ENCODE measurements at regions not wholly inside any gene's neighbourhood (a gene's known extent, or its start where the extent isn't known, plus 50 kb on each side); places are given as distances from the start of the nearest gene placed in this dataset.

DNA sequence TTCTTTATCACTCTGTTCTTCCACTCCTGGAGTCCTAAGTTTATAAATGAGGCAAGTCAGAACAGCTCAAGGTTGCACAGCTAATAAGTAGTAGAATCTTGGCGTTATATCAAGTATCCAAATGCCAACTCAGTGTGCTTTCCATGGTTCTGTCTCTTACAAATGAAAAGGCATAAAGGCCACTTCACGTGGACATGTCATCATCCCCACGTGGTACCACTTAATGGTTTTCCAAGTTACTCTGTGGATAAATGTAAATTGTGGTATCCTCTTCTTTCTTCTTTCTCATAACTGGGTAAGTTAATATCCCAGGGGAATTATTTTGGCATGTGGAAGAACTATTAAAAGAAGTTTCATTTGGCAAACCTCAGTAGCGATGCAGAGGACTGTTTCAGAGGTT lies 131.5 kb upstream of the L3MBTL4 start:
- no peaks in the 10 kb centered on the region for H3K9me3 ChIP-seq
- no peak overlapping the region for H3K27ac ChIP-seq
- intact Hi-C loops (cut with DNase I; ENCODE audit: low total_unique reads): loop anchor here (10.0 kb wide), 1 partner anchor 339 kb away; no protein-coding TSS in a partner anchor
- no peaks in the 10 kb centered on the region for H3K4me1 ChIP-seq
- H3K4me3 ChIP-seq: no peak overlapping the region
- H3K27me3 ChIP-seq: no peaks in the 10 kb centered on the region
- no peak for DNase-seq
- TF ChIP-seq, protein P1, sequence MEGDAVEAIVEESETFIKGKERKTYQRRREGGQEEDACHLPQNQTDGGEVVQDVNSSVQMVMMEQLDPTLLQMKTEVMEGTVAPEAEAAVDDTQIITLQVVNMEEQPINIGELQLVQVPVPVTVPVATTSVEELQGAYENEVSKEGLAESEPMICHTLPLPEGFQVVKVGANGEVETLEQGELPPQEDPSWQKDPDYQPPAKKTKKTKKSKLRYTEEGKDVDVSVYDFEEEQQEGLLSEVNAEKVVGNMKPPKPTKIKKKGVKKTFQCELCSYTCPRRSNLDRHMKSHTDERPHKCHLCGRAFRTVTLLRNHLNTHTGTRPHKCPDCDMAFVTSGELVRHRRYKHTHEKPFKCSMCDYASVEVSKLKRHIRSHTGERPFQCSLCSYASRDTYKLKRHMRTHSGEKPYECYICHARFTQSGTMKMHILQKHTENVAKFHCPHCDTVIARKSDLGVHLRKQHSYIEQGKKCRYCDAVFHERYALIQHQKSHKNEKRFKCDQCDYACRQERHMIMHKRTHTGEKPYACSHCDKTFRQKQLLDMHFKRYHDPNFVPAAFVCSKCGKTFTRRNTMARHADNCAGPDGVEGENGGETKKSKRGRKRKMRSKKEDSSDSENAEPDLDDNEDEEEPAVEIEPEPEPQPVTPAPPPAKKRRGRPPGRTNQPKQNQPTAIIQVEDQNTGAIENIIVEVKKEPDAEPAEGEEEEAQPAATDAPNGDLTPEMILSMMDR (IDR thresholded peaks at IDR 0.05): no peak
- H3K36me3 ChIP-seq: no peaks in the 10 kb centered on the region

DNA sequence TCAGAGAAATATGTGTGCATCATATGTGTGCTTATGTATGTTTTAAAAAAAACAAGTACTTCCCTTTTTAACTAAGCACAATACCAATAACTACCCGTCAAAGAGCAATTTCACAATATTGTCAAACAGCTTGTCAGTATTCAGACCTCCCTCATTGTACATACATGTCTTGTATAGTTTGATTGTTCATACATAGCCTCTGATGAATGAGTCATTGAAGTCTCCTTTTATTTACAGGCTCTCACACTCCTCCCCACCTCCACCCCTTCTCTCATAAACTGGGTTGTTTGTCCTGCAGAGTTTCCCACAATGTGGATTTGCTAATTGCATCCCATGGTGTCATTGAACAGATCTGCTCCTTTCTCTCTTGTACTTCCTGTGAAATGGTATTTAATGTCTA lies 132.8 kb upstream of the L3MBTL4 start:
- no peaks in the 10 kb centered on the region for H3K27me3 ChIP-seq
- H3K27ac ChIP-seq: no peak overlapping the region
- no peaks in the 10 kb centered on the region for H3K4me1 ChIP-seq
- no peaks in the 10 kb centered on the region for H3K9me3 ChIP-seq
- H3K4me3 ChIP-seq: no peak overlapping the region
- H3K36me3 ChIP-seq: no peaks in the 10 kb centered on the region
- intact Hi-C loops (cut with DNase I; ENCODE audit: low total_unique reads): loop anchor here (10.0 kb wide), 1 partner anchor 337 kb away; no protein-coding TSS in a partner anchor
- no peak for DNase-seq
- TF ChIP-seq, protein P1 (IDR thresholded peaks at IDR 0.05): no peak

DNA sequence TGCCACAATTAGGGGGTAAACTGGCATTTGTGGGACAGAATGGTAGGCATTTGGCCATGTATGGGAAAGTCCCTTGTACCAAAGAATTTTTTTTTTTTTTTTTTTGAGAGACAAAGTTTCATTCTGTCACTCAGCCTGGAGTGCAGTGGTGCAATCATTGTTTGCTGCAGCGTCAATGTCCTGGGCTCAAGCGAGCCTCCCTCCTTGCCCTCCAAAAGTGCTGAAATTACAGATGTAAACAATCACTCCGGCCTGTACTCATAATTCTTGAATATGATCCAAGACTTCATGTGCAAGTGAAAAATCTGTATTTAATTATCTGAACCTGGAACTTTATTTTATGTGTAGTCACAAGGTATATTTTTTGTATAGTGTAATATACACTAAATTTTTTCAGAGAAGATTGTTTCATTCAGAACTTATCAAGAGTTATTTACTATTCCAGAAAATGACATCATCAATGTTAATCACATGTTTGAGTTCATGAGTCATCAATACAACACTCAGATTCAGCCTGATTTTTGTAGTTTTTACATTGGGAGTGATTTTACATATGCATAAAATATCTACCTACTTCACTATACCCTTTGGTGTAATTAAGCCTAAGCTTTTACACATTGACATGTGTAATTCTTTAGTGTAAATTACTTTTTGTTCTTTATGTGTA lies 138.7 kb upstream of the L3MBTL4 start:
- DNase-seq: no peak
- H3K4me1 ChIP-seq: no peaks in the 10 kb centered on the region
- H3K27me3 ChIP-seq: no peaks in the 10 kb centered on the region
- no peak overlapping the region for H3K27ac ChIP-seq
- H3K9me3 ChIP-seq: no peaks in the 10 kb centered on the region
- no peaks in the 10 kb centered on the region for H3K36me3 ChIP-seq
- H3K4me3 ChIP-seq: no peak overlapping the region
- intact Hi-C loops (cut with DNase I; ENCODE audit: low total_unique reads): no loop called here
- TF ChIP-seq, protein P1 (IDR thresholded peaks at IDR 0.05): no peak

GRCh38 chr18:6557057-6557769 lies 142.5 kb upstream of the L3MBTL4 start:
- peak in 1 of 2 donors; percentile 28 for DNase-seq
- Histone ChIP-seq H3K36me3 (no peaks in the 10 kb centered on the region), H3K27ac (no peak overlapping the region), H3K27me3 (no peaks in the 10 kb centered on the region), H3K9me3 (no peaks in the 10 kb centered on the region), H3K4me1 (no peaks in the 10 kb centered on the region), H3K4me3 (no peak overlapping the region)
- TF ChIP-seq, protein P1 (IDR thresholded peaks at IDR 0.05): no peak
- intact Hi-C loops (cut with DNase I; ENCODE audit: low total_unique reads): no loop called here

- intact Hi-C loops (cut with DNase I; ENCODE audit: low total_unique reads): no loop called here
- H3K27me3 ChIP-seq: no peaks in the 10 kb centered on the region
- no peaks in the 10 kb centered on the region for H3K4me1 ChIP-seq
- no peak overlapping the region for H3K4me3 ChIP-seq
- H3K9me3 ChIP-seq: no peaks in the 10 kb centered on the region
- TF ChIP-seq, protein P1 (IDR thresholded peaks at IDR 0.05): no peak
- H3K27ac ChIP-seq: no peak overlapping the region
- H3K36me3 ChIP-seq: no peaks in the 10 kb centered on the region
- DNase-seq: no peak
These were observed 143.1 kb upstream of the L3MBTL4 start for GRCh38 chr18:6557770-6558248.

Measured in tibial artery (tissue), 4 donors.